T47D (cell line): ENCODE measurements at regions not wholly inside any gene's neighbourhood (a gene's known extent, or its start where the extent isn't known, plus 50 kb on each side); places are given as distances from the start of the nearest gene placed in this dataset.
"Not testable (repeated sequence)": the region's sequence is repeated elsewhere in the genome, so short reads cannot be mapped to it uniquely, and the experiment has no call there.

ENCODE experiments used
- DNase-seq, 2 experiments: peaks; one replicate each; pipeline versions ENCODE4 v3.0.0 to v3.0.0-alpha.2; 2011 to 2012; ENCODE audit warnings: low read depth in 1 of 2, low spot score in 1 of 2
- JUND ChIP-seq: IDR thresholded peaks from 2 replicates; pipeline ENCODE4 v1.6.1; 2012; ENCODE audit warnings: low read depth
- in situ Hi-C: cut with HindIII; loops from 2 replicates; pipeline ENCODE4 v1.10.0; 2016; ENCODE audit warnings: low sequenced_read_pairs, low pct_unique_long_range_greater_than_20kb

GRCh38 chr3:8405144-8405543 is 96.5 kb upstream of the LMCD1 start:
- in situ Hi-C loops = no loop called here
- no peak for DNase-seq
- no peak for TF ChIP-seq JUND

DNA sequence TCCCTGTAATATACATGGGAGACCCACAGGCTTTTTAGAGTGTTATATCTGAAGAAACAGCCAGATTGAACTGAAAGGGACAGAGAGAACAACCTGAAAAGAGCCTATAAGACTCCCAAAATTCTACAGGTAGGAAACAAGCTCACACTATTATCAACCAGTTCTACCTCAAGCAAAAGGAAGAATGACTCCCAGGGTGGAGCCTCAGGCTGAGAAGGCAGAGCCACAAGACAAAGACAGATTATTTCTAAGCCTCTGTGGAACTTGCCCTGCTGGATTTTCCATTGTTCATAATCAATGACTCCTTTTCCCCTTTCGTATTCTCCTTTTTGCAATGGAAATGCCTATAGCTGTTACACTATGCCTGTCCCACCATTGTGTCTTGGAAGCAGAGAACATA is 95.1 kb upstream of the LMCD1 start:
- no peak for TF ChIP-seq JUND
- in situ Hi-C loops = no loop called here
- DNase-seq = no peak

DNA sequence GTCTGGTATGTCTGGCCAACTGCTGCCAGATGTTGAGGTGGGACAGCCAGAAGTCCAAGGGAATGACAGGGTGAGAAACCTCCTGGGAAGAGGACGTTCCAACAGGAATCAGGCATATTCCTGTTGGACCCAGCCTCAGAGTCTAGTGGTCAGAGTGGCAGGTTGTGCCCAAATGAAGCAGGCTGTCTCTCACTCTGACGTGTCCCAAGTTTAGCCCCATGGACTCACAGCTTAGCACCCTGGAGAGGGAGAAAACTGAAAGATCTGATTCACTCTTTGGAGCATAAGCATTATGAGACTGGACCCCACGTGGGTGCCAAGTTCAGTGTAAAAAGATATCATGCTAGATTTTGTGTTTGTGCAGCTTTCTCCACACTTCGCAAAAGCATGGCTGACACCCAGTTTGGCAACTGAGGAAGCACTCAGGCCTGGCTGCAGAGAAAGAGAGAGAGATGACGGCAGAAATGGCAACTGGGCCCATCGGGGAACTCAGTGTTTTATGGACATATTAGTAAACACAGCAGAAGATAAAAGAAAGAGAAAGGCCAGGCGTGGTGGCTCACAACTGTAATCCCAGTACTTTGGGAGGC is 88.2 kb upstream of the LMCD1 start:
- in situ Hi-C loops = no loop called here
- no peak for TF ChIP-seq JUND

GRCh38 chr3:8416965-8417364 is 84.7 kb upstream of the LMCD1 start:
- TF ChIP-seq JUND = no peak
- DNase-seq = peak; percentile 21 to 87
- in situ Hi-C loops = no loop called here

More for the DNA sequence above, 88.2 kb upstream of the LMCD1 start:
- DNase-seq = no peak

DNA sequence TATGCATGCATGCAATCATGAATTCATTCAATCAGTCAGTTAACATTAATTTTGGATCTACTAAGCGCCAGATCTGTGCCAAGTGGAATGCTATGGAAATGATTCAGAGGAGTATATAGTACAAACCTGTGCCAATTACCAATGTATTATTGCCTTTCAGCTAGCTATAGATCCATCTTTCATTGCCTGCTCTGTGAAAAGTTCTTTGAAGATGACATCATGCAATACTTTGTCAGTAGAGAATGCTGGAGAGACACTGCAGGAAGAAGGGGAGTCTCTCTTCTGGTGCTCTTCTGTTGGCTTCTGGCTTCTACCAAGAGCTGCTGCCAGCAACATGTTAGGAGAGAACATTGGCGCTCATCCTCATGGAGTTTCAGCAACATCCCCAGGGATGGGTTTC is 81.0 kb upstream of the LMCD1 start:
- no peak for TF ChIP-seq JUND
- in situ Hi-C loops = no loop called here
- DNase-seq = no peak

GRCh38 chr3:8421267-8421666 is 80.4 kb upstream of the LMCD1 start:
- in situ Hi-C loops = no loop called here
- no peak for TF ChIP-seq JUND
- peak in 1 of 2 experiments; percentile 47 for DNase-seq

DNA sequence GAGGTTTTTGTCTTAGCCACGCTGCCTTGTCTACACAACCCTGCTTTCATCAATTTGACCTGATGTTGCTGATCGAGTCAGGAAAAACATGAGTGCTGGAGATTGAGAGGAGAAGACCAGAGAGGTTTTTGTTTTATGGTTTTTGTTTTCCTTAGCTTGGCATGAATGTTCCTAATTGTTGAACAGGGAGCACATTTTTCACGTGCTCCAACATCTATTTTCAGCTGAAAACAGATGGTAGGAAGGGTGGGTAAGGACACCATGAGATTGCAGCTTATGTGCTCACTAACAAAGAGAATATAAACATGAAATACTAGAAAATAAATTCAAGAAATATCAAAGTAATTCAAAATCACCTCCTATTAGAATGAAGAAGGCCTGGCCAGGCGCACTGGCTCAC is 79.9 kb upstream of the LMCD1 start:
- in situ Hi-C loops = no loop called here
- DNase-seq = no peak
- TF ChIP-seq JUND = no peak

GRCh38 chr3:8423307-8423706 is 78.3 kb upstream of the LMCD1 start:
- no peak for TF ChIP-seq JUND
- in situ Hi-C loops = no loop called here
- no peak for DNase-seq

DNA sequence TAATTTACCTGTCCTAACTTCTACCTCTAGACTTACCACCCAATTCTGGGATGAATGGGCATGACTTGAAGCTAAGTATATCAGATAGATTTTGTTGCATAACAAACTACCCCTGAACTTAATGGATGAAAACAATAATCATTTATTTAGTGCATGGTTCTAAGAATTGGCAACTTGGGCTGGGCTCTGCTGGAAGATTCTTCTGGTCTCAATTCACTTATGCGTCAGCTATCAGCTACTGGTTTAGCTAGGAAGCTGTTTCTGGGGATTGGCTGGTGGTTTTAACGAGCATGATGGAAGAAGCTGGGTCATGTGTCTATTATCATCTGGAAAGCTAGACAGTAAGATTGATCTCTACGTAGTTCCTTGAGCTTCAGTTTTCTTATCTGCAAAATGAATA is 77.3 kb upstream of the LMCD1 start:
- in situ Hi-C loops = no loop called here
- TF ChIP-seq JUND = no peak
- DNase-seq = no peak

- no peak for TF ChIP-seq JUND
- in situ Hi-C loops = no loop called here
- DNase-seq = no peak
Measured at GRCh38 chr3:8436661-8437287, 64.8 kb upstream of the LMCD1 start.

GRCh38 chr3:8438507-8439079 is 63.0 kb upstream of the LMCD1 start:
- no peak for TF ChIP-seq JUND
- no peak for DNase-seq
- in situ Hi-C loops = no loop called here

- DNase-seq, in situ Hi-C loops: not testable (repeated sequence)
Measured at GRCh38 chr3:8440142-8440541, 61.5 kb upstream of the LMCD1 start.

- peak; percentile 75 to 88 for DNase-seq
- in situ Hi-C loops = no loop called here
- no peak for TF ChIP-seq JUND
Measured at GRCh38 chr3:8441969-8442559, 59.6 kb upstream of the LMCD1 start.
